HG02798 (cell line): ENCODE measurements at regions not wholly inside any gene's neighbourhood (a gene's known extent, or its start where the extent isn't known, plus 50 kb on each side); places are given as distances from the start of the nearest gene placed in this dataset.
"Not testable (repeated sequence)": the region's sequence is repeated elsewhere in the genome, so short reads cannot be mapped to it uniquely, and the experiment has no call there.

Source experiments
- ATAC-seq: cut with Tn5 transposase; IDR thresholded peaks from one replicate; pipeline ENCODE4 v1.9.1; 2021; ENCODE audit warnings: mild to moderate bottlenecking; ENCODE audit not compliant: unreplicated experiment, poor library complexity

DNA sequence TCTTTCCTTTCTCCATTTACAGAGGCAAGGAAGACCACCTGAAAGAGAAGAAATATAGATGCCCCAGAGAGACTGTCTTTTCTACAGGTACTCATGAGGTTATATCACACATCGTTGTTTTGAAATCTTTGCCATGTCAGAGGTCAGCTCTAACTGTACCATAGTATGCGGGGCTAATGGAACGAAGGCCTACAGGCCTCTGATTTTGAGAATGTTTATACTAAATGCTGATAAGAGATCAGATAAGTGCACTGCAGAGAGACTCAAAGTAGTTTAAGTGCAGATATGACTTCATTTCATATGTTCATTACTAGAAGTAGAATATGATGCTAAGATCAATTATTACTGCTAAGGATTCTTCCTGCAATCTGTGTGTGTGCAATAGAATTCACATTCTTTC lies 1005.0 kb downstream of the GALC start:
- no peak for ATAC-seq

DNA sequence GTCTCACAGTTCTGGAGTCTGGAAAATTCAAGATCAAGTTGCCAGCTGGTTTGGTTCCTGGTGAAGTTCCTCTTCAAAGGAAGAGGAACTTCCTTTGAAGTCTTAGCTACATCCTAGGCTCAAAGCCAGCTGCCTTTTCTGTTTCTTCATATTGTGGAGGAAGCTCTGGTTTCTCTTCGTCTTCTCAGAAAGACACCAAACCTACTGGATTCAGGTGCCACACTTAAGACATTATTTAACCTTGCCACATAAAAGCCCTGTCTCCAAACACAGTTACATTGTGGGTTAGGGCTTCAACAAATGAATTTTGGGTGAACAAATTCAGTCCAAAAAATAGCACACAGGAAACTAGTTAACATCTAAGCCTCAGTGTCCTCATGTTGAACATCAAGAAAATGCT lies 1019.8 kb downstream of the GALC start:
- no peak for ATAC-seq

DNA sequence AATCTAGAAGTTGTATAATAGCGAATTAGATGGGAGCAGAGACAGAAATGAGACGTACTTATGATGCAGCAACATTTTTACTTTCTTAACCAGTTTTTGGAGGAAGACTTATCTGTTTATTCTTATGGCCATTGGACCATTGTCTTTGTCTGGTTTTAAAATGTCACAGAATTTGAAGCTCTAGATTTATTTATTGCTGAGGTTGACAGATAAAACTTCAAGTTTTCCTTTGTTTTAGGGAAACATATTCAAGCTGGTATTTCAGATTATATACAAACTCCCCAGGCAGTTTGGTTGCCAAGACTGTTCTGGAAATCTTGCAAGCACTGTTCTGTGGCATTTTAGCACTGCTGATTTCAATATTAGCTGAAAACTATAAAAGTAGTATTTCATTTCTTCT lies 1021.7 kb downstream of the GALC start:
- ATAC-seq: no peak

DNA sequence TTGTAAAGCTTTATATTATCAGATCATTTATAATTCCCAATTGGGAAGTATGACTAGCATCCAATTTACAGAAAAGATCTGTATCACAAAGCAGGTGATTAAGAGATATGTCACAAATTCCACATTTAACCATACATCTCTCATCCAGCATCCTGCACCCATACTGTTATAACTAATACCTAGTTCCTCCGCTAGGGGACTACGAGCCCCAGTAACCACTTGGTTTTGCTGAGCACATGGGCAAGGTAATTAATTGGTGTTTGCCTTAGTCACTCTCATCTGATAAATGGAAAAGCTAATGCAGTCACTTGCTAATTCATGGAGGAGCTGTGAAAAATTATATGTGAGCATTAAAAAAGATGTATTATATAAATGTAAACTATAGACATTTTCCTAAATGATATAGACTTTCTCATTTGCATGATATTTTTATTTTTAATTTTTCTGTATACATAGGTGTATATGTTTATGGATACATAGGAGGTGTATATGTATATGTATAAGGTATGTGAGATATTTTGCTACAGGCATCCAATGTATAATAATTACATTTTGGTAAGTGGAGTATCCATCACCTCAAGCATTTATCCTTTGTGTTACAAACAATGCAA lies 1031.8 kb downstream of the GALC start:
- peak; percentile 71 for ATAC-seq

DNA sequence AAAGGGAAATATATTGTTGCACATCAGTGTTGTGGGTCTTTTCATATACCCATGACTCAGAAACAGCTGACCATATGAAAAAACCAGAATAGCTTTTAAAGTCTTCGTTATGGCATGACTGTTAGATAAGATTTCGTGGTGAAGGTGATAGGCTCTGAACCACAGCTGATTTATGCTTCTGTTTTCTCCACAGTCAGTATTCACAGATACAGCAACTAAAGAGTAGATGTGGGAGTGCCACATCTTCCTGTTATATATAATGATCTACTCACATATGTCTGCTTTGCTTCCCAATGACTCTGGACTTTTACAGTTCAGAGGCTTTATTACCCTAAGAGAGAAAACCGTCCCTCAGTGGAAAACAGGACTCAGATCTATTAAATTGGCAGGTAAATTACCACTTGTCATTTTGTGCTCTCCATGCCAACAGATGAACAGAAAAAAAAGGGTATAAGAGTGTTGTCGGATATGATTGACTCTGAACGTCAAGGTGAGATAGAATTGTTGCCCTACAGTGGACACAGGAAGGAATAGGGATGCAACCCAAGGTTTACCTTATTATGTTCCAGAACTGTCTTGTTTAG lies 1037.1 kb downstream of the GALC start:
- no peak for ATAC-seq

DNA sequence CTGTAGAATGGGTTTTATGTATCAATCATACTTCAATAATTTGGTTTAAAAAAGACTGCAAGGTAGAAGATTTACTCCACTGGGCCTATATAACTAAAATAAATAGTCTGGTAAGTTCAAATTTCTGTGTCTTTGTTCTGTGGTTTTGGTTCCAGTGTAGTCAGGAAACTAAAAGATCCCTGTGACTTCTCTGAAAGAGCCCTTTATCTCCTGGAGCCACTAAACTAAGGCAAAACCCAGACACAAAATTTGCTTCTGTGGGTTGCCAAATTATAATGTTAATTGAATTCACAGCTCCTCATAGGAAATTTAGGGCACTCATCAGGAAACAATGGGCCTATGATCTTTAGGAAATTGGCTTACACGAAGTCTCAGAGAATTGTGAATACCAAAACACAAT lies 1038.4 kb downstream of the GALC start:
- no peak for ATAC-seq

DNA sequence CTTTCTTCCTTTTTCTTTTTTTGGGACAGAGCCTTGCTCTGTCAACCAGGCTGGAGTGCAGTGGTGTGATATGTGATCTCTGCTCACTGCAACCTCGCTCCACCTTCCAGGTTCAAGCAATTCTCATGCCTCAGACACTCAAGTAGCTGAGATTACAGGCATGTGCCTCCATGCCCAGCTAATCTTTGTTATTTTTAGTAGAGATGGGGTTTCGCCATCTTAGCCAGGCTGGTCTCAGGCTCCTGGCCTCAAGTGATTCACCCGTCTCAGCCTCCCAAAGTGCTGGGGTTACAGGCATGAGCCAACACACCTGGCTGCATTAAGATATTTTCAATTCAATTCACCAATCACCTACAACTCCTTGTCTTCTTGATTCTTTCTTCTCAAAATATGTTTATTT lies 1046.5 kb downstream of the GALC start:
- ATAC-seq: no peak

DNA sequence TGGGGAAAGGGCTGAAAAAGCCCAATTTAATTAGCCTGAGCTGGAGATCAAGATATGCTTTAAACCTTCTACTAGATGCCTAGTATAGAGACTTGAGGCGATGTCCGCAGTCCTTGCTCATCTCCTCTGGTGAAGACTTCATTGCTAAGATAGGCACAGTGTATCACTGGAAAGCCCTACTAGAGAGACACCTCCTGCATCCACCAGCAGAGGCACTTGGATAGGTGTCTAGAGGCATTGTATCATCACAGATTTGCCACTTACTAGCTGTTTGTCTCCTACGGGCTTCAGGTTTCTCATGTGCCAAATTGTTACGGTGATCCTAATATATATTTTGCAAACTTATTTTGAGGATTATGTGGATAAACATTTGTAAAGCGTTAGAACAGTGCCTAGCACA lies 1048.5 kb downstream of the GALC start:
- no peak for ATAC-seq

DNA sequence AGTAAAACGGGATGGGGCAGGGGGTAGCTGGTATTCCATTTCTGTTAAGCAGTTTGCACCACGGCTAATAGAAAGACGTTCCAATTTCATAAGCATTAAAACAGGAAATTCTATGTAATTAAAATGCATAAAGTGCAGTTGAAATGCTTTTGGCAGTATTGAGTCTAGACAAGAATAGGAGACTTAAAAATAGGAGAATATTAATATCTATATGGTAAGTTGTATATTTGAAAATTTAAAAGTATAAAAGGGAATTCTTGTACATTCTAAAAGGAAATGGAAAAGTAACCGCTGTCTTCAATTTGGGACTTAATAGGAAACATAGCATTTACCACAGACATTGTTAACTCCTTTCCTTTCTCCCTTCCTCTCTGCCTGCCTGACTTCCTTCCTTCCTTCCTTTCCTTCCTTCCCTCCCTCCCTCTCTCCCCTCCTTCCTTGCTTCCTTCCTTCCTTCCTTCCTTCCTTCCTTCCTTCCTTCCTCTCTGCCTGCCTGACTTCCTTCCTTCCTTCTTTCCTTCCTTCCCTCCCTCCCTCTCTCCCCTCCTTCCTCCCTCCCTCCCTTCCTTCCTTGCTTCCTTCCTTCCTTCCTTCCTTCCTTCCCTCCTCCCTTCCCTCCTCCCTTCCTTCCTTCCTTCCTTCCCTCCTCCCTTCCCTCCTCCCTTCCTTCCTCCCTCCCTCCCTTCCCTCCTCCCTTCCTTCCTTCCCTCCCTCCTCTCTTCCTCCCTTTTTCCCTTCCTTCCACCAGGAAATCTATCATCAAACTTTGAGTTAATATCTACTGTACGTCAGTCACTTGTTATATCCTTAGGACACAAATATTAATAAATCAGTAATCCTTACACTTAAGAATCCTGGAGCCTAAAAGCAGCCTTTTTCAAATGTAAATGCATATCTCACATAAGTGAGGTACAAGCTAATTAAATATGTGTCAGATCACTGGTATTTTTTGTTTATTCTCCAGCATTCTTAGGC lies 1049.3 kb downstream of the GALC start:
- no peak for ATAC-seq

DNA sequence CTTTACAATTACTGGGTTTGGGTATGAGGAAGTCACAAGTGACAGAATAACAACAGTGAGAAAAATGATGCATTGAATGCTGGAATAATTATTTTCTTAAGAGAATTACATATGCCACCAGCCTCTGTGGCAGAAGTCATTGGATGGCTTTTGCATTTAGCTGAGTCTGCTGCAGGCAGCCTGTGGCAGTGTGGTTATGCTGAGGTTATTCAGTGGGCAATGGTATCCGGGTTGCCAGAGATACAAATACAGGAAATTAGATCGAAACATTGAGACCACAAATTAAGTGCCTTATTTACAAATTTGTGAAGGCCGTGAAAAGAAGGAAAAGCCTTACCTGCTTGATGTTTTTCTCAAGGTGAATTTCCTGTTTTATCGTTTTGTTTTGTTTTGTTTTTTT lies 1050.0 kb downstream of the GALC start:
- ATAC-seq: no peak

DNA sequence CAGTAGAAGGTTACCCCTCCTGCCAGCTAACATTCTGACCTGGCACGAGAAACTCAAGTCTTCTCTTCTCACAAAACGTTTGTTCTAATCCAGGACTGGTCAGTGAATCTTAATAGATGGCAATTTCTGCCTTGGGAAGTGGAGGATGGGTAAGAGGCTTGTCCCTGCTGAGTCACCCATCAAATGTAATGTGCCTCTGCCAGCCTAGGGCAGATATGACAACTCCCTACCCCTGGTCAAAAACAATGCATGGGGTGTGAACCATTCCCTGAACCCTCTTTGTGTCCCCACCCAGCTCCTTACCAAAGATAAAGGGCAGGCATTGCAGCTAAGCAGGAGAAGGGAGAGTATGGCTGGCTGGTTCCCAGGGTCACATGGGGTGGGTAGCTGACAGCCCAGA lies 1052.9 kb downstream of the GALC start:
- no peak for ATAC-seq

DNA sequence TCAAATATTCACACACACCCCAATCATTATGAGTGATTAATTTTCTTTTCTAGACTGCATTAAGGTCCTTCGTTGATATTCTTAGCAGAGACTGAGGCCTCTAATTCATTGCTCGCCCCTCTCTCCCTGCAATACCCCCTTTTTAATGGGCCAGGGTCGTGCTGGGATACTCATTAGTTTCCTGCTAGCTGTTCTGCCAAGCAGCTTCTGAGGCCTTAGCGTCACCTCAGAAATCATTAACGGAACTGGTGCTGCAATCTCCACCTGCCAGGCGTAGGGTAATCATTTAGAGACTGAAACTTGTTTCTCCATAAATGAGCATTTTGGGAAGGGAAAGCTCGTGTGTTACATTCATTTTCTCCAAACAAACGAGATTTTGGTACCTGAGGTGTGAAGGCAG lies 1054.7 kb downstream of the GALC start:
- no peak for ATAC-seq

DNA sequence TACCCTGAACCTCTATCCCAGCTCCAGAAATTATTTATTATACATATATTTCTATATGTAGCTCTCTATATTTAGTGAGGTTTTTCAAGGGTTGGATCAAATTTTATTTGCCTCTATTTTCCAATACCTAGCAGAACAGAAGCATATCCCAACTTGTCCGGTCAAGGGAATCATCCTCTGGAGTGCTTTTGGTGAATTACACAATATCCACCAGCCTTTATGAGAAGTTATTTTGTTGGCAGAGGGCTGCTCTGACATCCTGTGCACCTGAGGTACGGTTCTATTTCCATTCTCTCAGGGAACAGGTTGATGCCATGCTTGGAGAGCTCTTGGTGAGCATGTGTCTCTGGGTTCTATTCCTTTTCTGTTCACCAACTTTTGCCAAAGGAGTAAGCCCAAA lies 1056.4 kb downstream of the GALC start:
- ATAC-seq: no peak

DNA sequence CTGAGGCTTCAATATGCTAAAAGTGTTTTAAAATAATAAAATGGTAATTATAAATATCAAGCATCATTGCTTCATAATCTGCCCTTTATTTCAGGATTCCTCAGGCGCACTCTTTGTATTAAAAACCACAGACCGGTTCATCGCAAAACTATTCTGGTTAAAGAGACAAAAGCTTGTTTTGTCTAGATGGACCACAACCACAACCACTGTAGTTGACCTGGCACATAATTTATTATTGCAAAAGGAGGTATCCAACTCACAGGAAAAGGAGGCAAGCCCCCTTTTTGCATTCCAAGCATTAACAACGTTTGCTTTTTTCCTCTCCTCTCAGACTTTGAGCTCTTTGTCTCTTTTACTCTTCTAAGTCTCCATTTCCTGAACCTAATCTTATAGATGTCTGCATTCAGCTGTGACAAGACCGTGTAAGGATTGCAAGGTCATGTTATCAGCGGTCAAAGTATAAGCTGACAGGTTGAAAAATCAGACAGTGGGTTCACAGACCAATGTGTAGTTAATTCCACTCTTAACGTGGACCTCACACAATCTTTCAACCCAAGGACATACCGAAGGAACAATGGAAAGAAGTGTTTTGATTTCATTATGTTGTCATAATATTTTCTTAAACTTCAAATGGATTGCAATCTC lies 1057.6 kb downstream of the GALC start:
- no peak for ATAC-seq

DNA sequence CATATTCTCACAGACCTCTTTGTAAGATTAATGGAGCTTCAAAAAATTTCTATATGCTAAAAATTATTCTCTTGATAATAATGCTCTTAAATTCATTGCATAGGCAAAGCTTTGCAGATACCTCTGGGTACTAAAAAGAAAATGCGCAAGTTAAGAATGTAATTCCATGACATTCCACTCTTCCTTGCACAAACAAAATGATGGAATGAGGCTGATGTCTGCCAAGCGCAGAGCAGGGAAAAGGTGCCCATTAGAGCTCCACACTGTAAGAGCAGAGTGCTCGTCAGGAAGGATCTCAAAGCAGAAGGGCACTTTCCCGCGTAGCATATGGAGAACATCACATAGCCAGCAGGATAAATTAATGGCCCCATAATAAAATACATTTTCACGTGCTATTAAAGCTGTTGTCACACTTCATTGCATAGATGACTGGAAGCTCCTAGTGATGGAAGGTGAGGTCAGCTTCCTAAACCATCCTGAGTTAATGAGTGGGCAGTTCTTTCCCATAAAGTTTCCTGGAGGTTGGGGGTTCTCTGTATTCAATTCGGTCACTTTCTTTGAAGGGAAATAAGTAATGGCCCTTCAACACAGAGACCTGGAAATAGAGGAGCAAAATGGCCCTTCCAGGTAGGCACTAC lies 1058.9 kb downstream of the GALC start:
- ATAC-seq: no peak

DNA sequence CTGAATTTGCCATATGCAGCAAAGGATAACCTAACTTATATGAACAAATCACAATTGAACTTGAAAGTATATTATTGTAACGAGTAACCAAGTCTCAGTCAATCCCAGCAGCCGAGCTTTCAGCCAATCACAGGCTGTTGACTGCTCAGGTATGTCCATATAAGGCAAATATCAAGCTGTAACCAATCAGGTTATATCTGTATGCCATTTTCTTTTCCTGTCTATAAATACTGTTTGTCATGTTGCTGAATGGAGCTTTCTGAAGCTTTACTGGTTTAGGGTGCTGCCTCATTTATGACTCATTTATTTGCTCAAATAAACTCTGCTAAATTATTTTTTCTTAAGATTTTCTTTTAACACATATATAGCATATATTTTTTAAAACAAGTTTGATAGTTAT lies 1059.5 kb downstream of the GALC start:
- no peak for ATAC-seq

DNA sequence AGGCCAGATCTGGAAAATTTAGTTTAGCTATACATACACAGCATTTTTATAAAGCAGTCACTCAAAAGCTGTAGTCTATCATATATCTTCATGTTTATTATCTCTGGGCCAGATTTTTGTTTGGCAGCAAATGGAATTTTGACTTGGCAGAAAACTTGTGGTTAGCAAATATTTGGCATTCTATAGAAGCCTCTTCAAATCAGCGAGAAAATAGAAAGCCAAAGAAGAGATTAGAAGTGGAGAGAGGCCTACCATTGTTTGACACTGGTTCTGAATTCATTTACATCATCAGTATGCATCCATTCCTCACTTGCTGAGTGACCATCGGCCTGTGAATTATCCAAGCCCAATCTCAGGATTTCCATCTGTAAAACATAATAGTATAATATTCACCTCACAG lies 1077.6 kb downstream of the GALC start:
- ATAC-seq: no peak

DNA sequence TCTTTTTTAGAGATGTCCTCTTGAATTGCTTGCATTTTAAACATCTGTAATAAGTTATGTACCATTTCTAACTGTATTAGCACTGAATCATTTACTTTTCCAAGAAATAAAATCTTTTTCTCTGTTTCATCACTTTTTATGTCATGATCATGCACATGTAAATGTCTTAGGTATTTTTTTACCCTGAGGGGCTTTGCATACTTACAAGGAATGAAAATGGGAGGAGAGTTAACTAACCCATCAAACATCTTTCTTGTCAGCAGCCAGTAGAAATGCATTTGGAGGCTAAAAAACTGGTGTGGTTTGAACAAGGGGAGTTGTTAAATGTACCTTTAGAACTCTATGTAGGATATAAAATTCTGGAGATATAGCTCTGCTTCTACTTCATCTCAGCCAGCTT lies 1080.3 kb downstream of the GALC start:
- no peak for ATAC-seq

DNA sequence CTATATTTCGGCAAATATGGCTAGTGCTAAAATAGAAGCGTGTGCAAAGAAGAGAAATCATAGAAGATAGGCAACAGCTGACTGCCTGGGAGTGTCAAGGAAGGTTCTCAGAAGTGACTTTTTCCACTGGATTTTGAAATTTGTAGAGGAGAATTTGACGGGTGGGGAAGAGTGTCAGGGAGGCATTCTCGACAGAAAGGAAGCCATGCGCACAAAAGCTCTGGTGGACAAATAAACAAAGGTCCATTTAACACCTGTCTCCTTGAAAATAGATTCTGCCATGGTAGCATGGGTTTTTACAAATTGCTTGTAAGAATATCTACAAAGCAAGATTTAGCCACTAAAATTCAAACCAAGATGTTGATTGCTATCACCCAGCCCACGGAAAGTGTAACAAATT lies 1081.5 kb downstream of the GALC start:
- ATAC-seq: no peak

DNA sequence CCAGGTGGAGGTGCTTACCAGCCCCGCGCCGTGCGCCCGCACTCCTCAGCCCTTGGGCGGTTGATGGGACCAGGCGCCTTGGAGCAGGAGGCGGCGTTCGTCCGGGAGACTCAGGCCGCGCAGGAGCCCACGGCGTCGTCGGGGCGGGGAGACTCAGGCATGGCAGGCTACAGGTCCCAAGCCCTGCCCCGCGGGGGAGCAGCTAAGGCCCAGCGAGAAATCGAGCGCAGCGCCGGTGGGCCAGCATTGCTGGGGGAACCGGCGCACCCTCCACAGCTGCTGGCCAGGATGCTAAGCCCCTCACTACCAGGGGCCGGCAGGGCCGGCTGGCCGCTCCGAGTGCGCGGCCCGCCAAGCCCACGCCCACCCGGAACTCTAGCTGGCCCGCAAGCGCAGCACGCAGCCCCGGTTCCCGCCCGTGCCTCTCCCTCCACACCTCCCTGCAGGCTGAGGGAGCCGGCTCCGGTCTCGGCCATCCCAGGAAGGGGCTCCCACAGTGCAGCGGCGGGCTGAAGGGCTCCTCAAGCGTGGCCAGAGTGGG lies 1087.5 kb downstream of the GALC start:
- not testable (repeated sequence) for ATAC-seq
